Iris pigment epithelial cell (primary cell): ENCODE measurements at regions not wholly inside any gene's neighbourhood (a gene's known extent, or its start where the extent isn't known, plus 50 kb on each side); places are given as distances from the start of the nearest gene placed in this dataset.
"Not testable (repeated sequence)": the region's sequence is repeated elsewhere in the genome, so short reads cannot be mapped to it uniquely, and the experiment has no call there.

ENCODE experiments used
- DNase-seq: peaks from one replicate; pipeline ENCODE4 v3.0.0-alpha.2; 2011; ENCODE audit warnings: low read depth

- peak; percentile 11 for DNase-seq
Observed at GRCh38 chr18:27581296-27581904, 396.3 kb upstream of the CHST9 start.

- no peak for DNase-seq
Observed at GRCh38 chr18:27579364-27579763, 394.3 kb upstream of the CHST9 start.

GRCh38 chr18:27577752-27578151, 392.6 kb upstream of the CHST9 start:
- DNase-seq: no peak

DNA sequence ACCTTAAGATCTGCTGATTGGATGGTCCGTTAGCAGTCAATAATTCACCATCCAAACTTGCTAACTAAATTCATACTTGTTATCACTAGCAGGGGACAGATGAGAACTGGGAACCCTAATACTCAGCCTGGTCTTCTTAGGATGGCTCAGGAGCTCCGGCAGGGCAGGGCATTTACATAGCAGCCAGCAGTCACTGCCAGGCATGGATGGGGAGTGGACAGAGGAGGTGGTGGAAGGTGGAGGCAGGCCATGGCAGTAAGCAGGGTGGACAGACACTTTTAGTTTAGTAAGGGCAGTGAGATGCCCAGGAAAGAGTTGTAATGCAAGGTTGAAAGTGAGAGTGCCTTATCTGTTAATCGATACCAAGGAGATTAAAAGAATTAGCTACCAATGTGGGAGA, 392.2 kb upstream of the CHST9 start:
- no peak for DNase-seq

- DNase-seq: no peak
Observed at GRCh38 chr18:27567434-27567833, 382.3 kb upstream of the CHST9 start.

DNA sequence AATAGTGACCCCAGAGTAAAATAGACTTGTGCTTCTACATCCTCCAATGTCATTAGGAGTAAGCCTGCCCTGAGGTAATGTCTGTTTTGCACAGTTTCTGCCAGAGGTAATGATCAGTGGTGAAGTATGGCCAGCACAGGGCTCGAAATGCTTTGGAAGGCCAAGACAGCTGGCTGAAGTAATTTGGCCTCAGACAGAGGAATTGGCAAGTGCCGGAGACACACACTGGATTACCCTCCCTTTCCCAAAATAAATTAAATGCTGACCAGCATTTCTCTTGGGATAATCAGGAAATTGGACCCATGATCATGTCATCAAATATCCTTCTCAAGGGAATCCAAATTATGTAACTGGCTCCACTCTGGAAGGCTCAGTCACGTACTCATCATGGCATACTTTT, 379.0 kb upstream of the CHST9 start:
- DNase-seq: no peak

DNA sequence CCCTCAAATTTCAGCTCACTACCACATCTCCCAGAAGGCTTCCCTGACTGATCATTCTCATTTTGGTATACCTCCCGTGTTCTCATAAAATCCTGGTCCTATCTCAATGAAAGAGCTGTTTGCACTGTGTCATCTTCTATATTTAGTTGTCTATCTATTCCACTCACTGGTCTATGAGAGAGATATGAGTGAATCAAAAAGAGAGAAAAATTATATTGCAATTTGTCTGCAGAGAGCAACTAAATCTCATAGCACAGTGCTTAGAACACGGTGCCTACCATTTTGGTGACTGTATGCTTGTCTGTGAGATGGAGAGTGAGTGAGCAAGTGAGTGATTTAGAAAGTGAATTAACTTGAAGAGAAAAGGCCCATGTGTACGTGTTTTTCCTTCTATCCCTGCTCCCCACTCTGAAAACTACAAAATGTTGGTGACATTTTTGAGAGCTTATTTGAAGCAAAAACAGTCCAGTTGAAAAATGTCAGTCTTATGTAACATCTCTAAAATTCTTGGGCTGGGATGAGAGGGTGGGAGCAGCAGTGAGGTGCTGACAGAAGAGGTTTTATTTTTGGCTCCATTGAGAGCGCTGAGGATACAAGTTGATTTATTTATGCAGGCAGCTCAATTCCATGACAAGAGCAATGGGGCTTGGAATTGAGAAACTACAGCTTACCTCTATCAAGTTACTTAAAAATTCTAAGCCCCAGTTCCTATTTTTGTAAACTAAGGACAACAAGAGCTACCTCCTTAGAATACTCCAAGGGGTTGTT, 373.5 kb upstream of the CHST9 start:
- no peak for DNase-seq

- DNase-seq: no peak
Observed at GRCh38 chr18:27556741-27557140, 371.6 kb upstream of the CHST9 start.

- DNase-seq: no peak
Observed at GRCh38 chr18:27549335-27550039, 364.4 kb upstream of the CHST9 start.

DNA sequence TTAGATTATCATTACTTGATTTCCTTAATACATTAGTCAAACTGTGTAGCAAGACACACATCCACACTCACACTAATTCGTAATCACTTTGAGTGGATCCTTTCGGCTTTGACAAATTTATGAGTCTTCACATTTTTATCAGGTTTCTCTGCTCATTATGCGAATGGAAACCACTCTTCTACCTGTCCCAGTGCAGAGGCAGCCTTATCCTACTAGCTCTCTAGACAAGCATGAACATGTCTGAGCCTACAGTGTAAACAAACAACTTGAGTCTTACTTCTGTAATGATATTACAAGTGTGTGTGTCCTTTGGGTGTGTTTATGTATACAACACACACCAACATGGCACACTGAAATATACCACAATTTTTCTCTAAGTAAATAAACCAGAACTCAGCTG, 361.9 kb upstream of the CHST9 start:
- DNase-seq: no peak

GRCh38 chr18:27544206-27544605, 359.1 kb upstream of the CHST9 start:
- DNase-seq: no peak

- no peak for DNase-seq
Observed at GRCh38 chr18:27541293-27541692, 356.2 kb upstream of the CHST9 start.

DNA sequence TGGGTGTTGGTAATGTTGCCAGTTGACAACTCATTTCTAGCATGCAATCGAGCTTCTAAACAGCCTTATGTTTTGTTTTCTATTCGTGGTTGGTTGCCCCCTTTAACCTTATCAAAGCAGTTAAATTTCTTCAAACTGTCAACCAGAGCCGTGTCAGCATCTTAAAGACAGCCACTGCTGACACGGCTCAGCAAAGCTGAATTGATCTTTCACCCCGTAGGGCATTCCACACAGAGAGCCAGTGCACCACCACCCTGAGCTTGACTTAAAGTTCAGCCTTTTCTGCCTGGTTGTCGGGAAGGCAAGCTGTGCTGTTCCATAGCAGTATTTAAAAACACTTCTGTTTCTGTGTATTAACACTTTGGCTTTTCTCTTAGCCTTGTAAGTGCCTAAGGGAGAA, 355.0 kb upstream of the CHST9 start:
- DNase-seq: no peak

DNA sequence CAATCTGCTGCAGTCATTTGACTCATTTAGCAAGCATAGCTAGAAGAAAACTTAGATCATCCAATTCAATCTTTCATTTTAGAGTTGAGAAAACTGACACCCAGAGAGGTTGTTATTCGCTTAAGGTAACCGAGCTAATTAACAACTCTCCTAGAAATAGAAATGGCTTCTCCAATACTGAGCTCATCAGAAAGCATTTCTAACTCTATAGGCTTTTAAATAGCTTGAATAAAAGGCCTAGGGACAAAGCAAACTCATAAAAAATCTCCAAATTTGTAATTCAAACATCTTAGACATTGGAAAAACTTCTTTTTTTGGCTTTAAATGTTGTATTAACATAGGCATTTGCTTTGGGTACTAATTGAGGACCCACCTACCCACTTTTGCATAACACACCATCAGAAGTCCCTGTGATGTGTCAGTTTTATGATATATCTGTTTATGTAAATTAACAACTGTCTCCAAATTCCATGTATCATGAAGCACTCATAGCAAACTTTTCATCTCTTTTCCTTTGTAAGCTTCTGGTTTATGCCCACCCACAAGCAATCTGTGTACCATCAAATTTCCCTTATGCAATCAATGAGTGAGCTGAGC, 343.9 kb upstream of the CHST9 start:
- no peak for DNase-seq

DNA sequence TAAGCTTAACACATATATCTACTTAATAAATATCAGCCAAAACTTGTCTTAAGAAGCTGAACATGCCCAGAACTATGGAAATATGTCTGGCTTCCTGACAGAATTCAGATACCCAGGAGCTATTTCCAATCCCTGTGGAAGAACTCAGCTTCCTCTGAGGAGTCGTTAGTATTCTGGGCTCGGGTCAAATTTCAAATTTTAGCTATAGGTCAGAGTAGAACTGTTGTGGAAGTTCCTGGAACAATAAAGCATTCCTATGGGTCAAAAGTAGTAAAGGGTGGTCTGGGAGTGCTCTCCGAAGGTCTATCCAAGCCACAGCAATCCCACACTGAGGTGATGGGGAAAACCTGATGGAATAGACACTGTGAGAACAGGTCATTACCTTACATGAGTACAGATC, 342.7 kb upstream of the CHST9 start:
- DNase-seq: no peak

GRCh38 chr18:27520401-27520800, 335.3 kb upstream of the CHST9 start:
- DNase-seq: peak; percentile 9

DNA sequence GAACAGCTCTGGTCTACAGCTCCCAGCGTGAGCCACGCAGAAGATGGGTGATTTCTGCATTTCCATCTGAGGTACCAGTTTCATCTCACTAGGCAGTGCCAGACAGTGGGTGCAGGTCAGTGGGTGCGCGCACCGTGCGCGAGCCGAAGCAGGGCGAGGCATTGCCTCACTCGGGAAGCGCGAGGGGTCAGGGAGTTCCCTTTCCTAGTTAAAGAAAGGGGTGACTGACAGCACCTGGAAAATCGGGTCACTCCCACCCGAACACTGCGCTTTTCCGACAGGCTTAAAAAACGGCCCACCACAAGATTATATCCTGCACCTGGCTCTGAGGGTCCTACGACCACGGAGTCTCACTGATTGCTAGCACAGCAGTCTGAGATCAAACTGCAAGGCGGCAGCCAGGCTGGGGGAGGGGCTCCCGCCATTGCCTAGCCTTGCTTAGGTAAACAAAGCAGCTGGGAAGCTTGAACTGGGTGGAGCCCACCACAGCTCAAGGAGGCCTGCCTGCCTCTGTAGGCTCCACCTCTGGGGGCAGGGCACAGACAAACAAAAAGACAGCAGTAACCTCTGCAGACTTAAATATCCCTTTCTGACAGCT, 325.0 kb upstream of the CHST9 start:
- DNase-seq: not testable (repeated sequence)

- DNase-seq: no peak
Observed at GRCh38 chr18:27501671-27502070, 316.6 kb upstream of the CHST9 start.

GRCh38 chr18:27500531-27500930, 315.4 kb upstream of the CHST9 start:
- no peak for DNase-seq

DNA sequence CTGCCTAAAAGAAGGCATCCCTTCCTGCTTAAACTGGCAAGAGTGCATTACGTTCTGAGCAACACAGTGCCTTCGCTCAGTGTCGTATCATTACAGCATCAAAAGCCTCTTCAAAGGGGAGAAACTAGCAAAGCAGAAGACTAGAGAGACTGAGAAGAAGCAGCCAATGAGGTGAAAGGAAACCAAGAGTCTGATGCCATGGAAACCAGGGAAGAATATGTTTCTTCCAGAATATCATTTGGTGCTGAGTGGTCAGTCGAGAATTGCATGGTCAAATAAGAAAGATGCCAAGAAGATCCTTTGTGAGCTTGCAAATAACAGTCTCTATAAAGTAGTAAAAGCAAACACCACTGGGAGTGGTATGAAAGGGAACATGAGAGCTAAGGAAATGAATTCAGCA, 312.1 kb upstream of the CHST9 start:
- DNase-seq: no peak

DNA sequence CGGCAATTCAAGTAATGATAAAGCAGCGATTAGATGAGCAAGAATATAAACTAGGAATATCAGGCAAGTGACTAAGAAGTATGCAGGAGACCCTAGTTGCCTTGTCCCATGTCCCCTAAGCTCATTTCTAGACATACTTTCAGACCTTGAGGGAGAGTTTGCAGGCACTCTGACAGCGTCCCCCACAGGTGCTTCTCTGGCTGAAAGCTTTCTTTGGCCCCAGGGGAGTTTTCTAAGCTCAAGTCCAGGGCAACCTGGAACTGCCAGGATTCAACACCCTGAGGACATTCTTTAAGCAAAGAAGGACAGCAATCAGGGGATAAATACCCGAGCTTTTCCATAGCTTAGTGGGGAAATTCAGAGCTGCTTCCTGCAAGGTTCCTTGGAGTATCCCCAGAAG, 308.1 kb upstream of the CHST9 start:
- DNase-seq: no peak

- DNase-seq: no peak
Observed at GRCh38 chr18:27491772-27492171, 306.7 kb upstream of the CHST9 start.

DNA sequence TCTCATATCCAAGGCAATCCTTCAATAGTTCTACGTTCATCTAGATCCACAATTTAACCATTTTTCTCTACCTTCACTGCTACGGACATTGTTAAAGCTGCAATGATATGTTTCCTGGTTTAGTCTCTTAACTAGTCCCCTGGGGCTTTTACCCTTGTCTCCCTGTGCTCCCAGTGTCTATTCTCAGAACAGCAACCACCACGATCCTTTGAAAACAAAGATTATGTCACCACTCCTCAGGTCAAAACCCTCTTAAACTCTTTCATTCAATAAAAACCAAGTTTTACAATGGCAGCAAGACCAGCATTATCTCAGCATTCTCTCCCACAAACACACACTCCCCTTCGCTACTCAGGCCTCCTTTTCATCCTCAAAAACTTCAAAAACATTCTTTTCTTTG, 298.2 kb upstream of the CHST9 start:
- DNase-seq: no peak
